ENCODE measurements at regions not wholly inside any gene's neighbourhood (a gene's known extent, or its start where the extent isn't known, plus 50 kb on each side); places are given as distances from the start of the nearest gene placed in this dataset.

DNA sequence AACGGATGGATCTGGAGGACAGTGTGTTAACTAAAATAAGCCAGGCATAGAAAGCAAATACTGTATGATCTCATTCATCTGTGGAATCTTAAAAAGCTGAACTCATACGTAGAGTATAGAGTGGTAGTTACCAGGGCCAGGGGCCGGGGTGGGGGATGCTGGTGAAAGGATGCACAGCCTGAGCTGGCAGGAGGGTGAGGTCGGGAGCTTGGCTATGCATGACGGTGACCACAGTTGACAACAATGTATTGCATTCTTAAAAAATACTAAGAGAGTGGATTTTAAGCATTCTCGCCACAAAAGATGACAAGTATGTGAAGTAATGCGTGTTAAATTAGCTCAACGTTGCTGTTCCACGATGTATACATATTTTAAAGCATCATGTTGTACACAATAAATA lies 351.3 kb downstream of the TMEM121 start:
- Histone ChIP-seq H3K9me3 (ENCODE audit: severe bottlenecking) (no peaks in the 10 kb centered on the region), H3K36me3 (no peaks in the 10 kb centered on the region), H3K27me3 (ENCODE audit: insufficient read depth, low read depth, severe bottlenecking) (peaks cover 90% of the 10 kb centered on the region), H3K4me3 (ENCODE audit: low read depth, low read length) (no peak overlapping the region), H3K27ac (no peak overlapping the region)
- no peak for DNase-seq
- TF ChIP-seq, protein P1, sequence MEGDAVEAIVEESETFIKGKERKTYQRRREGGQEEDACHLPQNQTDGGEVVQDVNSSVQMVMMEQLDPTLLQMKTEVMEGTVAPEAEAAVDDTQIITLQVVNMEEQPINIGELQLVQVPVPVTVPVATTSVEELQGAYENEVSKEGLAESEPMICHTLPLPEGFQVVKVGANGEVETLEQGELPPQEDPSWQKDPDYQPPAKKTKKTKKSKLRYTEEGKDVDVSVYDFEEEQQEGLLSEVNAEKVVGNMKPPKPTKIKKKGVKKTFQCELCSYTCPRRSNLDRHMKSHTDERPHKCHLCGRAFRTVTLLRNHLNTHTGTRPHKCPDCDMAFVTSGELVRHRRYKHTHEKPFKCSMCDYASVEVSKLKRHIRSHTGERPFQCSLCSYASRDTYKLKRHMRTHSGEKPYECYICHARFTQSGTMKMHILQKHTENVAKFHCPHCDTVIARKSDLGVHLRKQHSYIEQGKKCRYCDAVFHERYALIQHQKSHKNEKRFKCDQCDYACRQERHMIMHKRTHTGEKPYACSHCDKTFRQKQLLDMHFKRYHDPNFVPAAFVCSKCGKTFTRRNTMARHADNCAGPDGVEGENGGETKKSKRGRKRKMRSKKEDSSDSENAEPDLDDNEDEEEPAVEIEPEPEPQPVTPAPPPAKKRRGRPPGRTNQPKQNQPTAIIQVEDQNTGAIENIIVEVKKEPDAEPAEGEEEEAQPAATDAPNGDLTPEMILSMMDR (IDR thresholded peaks at IDR 0.05; ENCODE audit: low read depth, low read length): no peak

DNA sequence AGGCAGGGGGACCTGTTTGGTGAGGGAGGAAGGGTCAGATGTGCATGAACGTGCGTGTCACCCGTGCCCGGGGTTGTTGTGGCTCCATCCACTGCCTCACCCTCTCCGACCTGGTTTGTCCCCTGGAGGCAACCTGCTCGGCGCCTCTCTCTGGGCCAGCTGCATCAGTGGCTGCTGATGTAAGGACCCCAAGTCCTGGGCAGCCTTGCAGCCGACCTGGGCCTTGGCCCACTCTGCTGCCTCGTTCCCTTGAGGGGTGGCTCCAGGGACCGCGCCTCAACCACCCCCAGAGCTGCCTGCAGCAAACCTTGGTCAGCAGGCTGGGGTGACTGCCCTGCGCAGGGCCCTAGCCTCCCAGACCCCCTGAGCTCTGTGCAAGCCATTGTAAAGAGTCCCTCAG lies 351.7 kb downstream of the TMEM121 start:
- Histone ChIP-seq H3K36me3 (no peaks in the 10 kb centered on the region), H3K27me3 (ENCODE audit: insufficient read depth, low read depth, severe bottlenecking) (peaks cover 90% of the 10 kb centered on the region), H3K27ac (no peak overlapping the region), H3K9me3 (ENCODE audit: severe bottlenecking) (no peaks in the 10 kb centered on the region), H3K4me3 (ENCODE audit: low read depth, low read length) (no peak overlapping the region)
- DNase-seq: peak; percentile 4
- TF ChIP-seq, protein P1 (IDR thresholded peaks at IDR 0.05; ENCODE audit: low read depth, low read length): no peak

DNA sequence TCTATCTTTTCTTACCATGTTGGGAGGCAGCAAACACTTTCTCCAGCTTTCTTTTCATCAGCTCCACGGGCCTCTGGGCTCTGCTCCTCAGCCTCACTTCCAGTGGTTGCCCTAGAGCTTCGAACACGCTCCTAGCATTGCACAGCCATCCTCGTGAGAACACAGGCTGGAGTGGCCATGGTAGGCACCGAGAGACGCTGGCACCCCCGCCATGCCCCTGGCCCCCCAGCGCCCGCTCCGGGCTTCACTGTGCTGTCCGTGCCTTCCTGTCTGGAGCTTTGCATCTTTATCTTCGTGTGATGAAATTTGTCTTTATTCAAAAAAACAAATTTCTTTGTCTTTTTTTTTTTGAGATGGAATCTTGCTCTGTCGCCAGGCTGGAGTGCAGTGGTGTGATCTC lies 352.2 kb downstream of the TMEM121 start:
- DNase-seq: no peak
- no peaks in the 10 kb centered on the region for H3K9me3 ChIP-seq (ENCODE audit: severe bottlenecking)
- no peaks in the 10 kb centered on the region for H3K36me3 ChIP-seq
- TF ChIP-seq, protein P1 (IDR thresholded peaks at IDR 0.05; ENCODE audit: low read depth, low read length): no peak
- H3K4me3 ChIP-seq (ENCODE audit: low read depth, low read length): no peak overlapping the region
- H3K27ac ChIP-seq: no peak overlapping the region
- peaks cover 90% of the 10 kb centered on the region for H3K27me3 ChIP-seq (ENCODE audit: insufficient read depth, low read depth, severe bottlenecking)

DNA sequence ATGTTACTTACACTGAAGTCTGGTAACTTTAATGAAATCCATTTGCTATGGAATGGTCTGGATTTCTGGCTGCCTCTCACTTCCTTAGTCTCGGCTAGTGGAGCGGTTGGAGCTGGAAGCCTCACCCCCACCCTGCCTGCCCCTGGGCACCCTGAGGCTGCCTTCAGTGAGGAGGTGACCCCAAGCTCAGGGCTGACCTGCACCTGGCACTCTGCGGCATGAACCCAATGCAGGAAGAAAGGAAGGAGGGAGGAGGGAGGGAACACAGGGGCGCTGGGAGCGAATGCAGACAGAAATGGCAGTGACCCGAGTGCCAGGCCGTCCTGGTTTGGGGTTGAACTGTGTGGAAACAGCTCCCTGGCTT lies 353.1 kb downstream of the TMEM121 start:
- peak; percentile 3 for DNase-seq
- Histone ChIP-seq H3K36me3 (no peaks in the 10 kb centered on the region), H3K4me3 (ENCODE audit: low read depth, low read length) (no peak overlapping the region), H3K27me3 (ENCODE audit: insufficient read depth, low read depth, severe bottlenecking) (peaks cover 86% of the 10 kb centered on the region), H3K9me3 (ENCODE audit: severe bottlenecking) (no peaks in the 10 kb centered on the region), H3K27ac (no peak overlapping the region)
- TF ChIP-seq, protein P1 (IDR thresholded peaks at IDR 0.05; ENCODE audit: low read depth, low read length): no peak

DNA sequence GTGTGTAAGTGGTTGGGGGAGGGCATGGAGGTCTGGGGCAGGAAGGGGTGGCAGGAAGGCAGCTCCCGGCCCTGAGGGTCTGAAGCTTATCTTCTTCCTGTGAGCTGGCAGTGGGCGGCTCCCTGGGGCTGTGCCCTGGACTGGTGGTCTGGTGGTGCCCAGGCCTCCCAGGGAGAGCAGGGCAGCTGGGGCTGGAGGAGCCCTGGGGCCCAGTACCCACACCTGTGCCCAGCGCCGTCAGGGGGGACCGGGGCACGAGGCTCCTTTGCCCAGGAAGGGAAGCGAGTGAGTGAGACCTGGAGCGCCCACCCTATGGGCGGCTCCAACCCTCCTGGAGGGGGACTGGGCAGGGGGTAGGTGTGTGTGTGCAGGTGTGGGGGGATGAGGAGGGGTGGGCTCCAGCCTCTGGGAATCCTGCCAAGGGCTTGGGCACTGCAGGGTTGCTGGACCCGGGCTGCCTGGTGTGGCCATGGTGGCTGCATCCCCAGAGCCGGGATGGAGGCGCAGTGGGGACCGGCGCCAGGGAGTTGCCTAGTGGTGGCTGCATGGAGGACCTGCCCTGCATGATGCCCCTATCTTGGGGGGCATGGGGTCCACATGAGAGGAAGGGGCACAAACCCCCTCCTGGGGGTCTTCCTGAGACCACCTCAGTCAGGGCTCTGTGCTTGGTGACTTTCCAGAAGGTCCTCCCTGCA lies 353.6 kb downstream of the TMEM121 start:
- peak; percentile 1 for DNase-seq
- no peak overlapping the region for H3K27ac ChIP-seq
- peaks cover 86% of the 10 kb centered on the region for H3K27me3 ChIP-seq (ENCODE audit: insufficient read depth, low read depth, severe bottlenecking)
- TF ChIP-seq, protein P1 (IDR thresholded peaks at IDR 0.05; ENCODE audit: low read depth, low read length): no peak
- H3K36me3 ChIP-seq: no peaks in the 10 kb centered on the region
- H3K4me3 ChIP-seq (ENCODE audit: low read depth, low read length): no peak overlapping the region
- H3K9me3 ChIP-seq (ENCODE audit: severe bottlenecking): no peaks in the 10 kb centered on the region

DNA sequence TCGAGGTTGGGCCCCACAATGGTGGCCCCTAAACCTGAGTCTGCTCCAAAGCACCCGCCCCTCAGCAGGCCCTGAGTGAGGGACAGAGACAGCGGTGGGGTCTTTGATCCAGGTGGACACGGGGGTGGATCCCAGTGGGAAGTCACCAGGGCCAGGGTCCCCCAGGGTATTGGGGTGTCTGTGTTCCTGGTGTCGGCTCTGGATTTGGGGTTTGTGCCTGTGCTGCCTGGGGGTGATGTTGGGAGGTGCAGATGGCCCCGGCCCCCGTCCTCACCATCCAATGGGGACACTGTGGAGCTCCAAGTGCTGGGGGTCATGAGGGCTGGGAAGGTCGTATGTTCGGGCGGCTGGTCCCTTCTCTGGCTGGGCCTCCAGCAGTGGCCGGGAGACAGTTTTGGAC lies 354.2 kb downstream of the TMEM121 start:
- peak; percentile 2 for DNase-seq
- TF ChIP-seq, protein P1 (IDR thresholded peaks at IDR 0.05; ENCODE audit: low read depth, low read length): no peak
- Histone ChIP-seq H3K27me3 (ENCODE audit: insufficient read depth, low read depth, severe bottlenecking) (peaks cover 86% of the 10 kb centered on the region), H3K4me3 (ENCODE audit: low read depth, low read length) (no peak overlapping the region), H3K36me3 (no peaks in the 10 kb centered on the region), H3K27ac (no peak overlapping the region), H3K9me3 (ENCODE audit: severe bottlenecking) (no peaks in the 10 kb centered on the region)
